SIG-M5 treated with dmso at 0.1 percent for 504 hours (cell line): ENCODE measurements at regions not wholly inside any gene's neighbourhood (a gene's known extent, or its start where the extent isn't known, plus 50 kb on each side); places are given as distances from the start of the nearest gene placed in this dataset.

Experiments
- DNase-seq: peaks from one replicate; lab custom pipeline; 2025; ENCODE audit not compliant: unreplicated experiment; lab: John Stamatoyannopoulos, UW

- DNase-seq = no peak
These were observed 1040.6 kb upstream of the SLC10A2 start for GRCh38 chr13:104106705-104107393.

- no peak for DNase-seq
These were observed 1039.5 kb upstream of the SLC10A2 start for GRCh38 chr13:104105418-104106355.

GRCh38 chr13:104099750-104100149, 1033.5 kb upstream of the SLC10A2 start:
- no peak for DNase-seq

GRCh38 chr13:104098421-104098820, 1032.2 kb upstream of the SLC10A2 start:
- DNase-seq = no peak

GRCh38 chr13:104086759-104087158, 1020.5 kb upstream of the SLC10A2 start:
- DNase-seq = no peak

- DNase-seq = no peak
These were observed 1020.0 kb upstream of the SLC10A2 start for GRCh38 chr13:104086210-104086609.

GRCh38 chr13:104085611-104086010, 1019.4 kb upstream of the SLC10A2 start:
- no peak for DNase-seq

GRCh38 chr13:104074326-104074725, 1008.1 kb upstream of the SLC10A2 start:
- no peak for DNase-seq

GRCh38 chr13:104071806-104072205, 1005.6 kb upstream of the SLC10A2 start:
- DNase-seq = no peak

- no peak for DNase-seq
These were observed 999.1 kb upstream of the SLC10A2 start for GRCh38 chr13:104065328-104065727.

GRCh38 chr13:104057861-104058260, 991.6 kb upstream of the SLC10A2 start:
- no peak for DNase-seq

- no peak for DNase-seq
These were observed 979.7 kb upstream of the SLC10A2 start for GRCh38 chr13:104045907-104046306.

GRCh38 chr13:104043184-104043583, 977.0 kb upstream of the SLC10A2 start:
- no peak for DNase-seq

- DNase-seq = no peak
These were observed 968.7 kb upstream of the SLC10A2 start for GRCh38 chr13:104034891-104035290.

- DNase-seq = no peak
These were observed 959.1 kb upstream of the SLC10A2 start for GRCh38 chr13:104025303-104025702.

- no peak for DNase-seq
These were observed 958.4 kb upstream of the SLC10A2 start for GRCh38 chr13:104024416-104025170.

GRCh38 chr13:104021806-104022397, 955.7 kb upstream of the SLC10A2 start:
- DNase-seq = no peak

- DNase-seq = no peak
These were observed 951.1 kb upstream of the SLC10A2 start for GRCh38 chr13:104017317-104017716.

GRCh38 chr13:104015646-104016396, 949.6 kb upstream of the SLC10A2 start:
- no peak for DNase-seq
